Endothelial cell (in vitro differentiated cells): ENCODE measurements at regions not wholly inside any gene's neighbourhood (a gene's known extent, or its start where the extent isn't known, plus 50 kb on each side); places are given as distances from the start of the nearest gene placed in this dataset.

Experiments used
- DNase-seq: peaks from one replicate; pipeline ENCODE4 v3.0.0; 2021; ENCODE audit warnings: low spot score
- H3K27ac Mint-ChIP-seq: one replicate; pipeline ENCODE4 v1.8.0; 2021; ENCODE audit warnings: mixed read lengths, inconsistent platforms; ENCODE audit not compliant: unreplicated experiment
- H3K27me3 Mint-ChIP-seq: one replicate; pipeline ENCODE4 v1.8.0; 2021; ENCODE audit warnings: mild to moderate bottlenecking, moderate library complexity, mixed read lengths, inconsistent platforms; ENCODE audit not compliant: unreplicated experiment
- H3K36me3 Mint-ChIP-seq: one replicate; pipeline ENCODE4 v1.8.0; 2021; ENCODE audit warnings: mild to moderate bottlenecking, low read depth, mixed read lengths, inconsistent platforms; ENCODE audit not compliant: unreplicated experiment
- H3K4me1 Mint-ChIP-seq: one replicate; pipeline ENCODE4 v1.8.0; 2021; ENCODE audit warnings: mild to moderate bottlenecking, mixed read lengths, inconsistent platforms; ENCODE audit not compliant: unreplicated experiment
- H3K4me3 Mint-ChIP-seq: one replicate; pipeline ENCODE4 v1.8.0; 2021; ENCODE audit warnings: mild to moderate bottlenecking, mixed read lengths, inconsistent platforms; ENCODE audit not compliant: unreplicated experiment
- H3K9me3 Mint-ChIP-seq: one replicate; pipeline ENCODE4 v1.8.0; 2021; ENCODE audit warnings: mixed read lengths, inconsistent platforms; ENCODE audit not compliant: unreplicated experiment
- CTCF ChIP-seq: fragments of 200-600 bp; sonication (generic); IDR thresholded peaks from one replicate; pipeline ENCODE4 v1.5.0; 2021; ENCODE audit warnings: antibody characterized with exemption; ENCODE audit not compliant: unreplicated experiment

- TF ChIP-seq CTCF: no peak
- no peak for DNase-seq
- peaks cover 9% of the 10 kb centered on the region for H3K4me1 Mint-ChIP-seq
- H3K36me3 Mint-ChIP-seq: no peaks in the 10 kb centered on the region
- H3K4me3 Mint-ChIP-seq: no peak overlapping the region
- H3K9me3 Mint-ChIP-seq: no peaks in the 10 kb centered on the region
- no peak overlapping the region for H3K27ac Mint-ChIP-seq
- no peaks in the 10 kb centered on the region for H3K27me3 Mint-ChIP-seq
These were observed 114.6 kb upstream of the MEOX2 start for GRCh38 chr7:15801041-15801440.

- H3K27ac Mint-ChIP-seq: no peak overlapping the region
- TF ChIP-seq CTCF: no peak
These were observed 111.6 kb upstream of the MEOX2 start for GRCh38 chr7:15798081-15798480.

GRCh38 chr7:15795393-15795792 is 108.9 kb upstream of the MEOX2 start:
- Mint-ChIP-seq H3K27ac (no peak overlapping the region), H3K36me3 (no peaks in the 10 kb centered on the region), H3K9me3 (no peaks in the 10 kb centered on the region), H3K27me3 (no peaks in the 10 kb centered on the region), H3K4me1 (no peaks in the 10 kb centered on the region), H3K4me3 (no peak overlapping the region)
- no peak for TF ChIP-seq CTCF
- no peak for DNase-seq

More at GRCh38 chr7:15798081-15798480, 111.6 kb upstream of the MEOX2 start:
- Mint-ChIP-seq H3K9me3 (no peaks in the 10 kb centered on the region), H3K4me3 (no peak overlapping the region), H3K27me3 (no peaks in the 10 kb centered on the region), H3K4me1 (peaks cover 9% of the 10 kb centered on the region), H3K36me3 (no peaks in the 10 kb centered on the region)
- DNase-seq: no peak

- Mint-ChIP-seq H3K27ac (no peak overlapping the region), H3K27me3 (no peaks in the 10 kb centered on the region), H3K9me3 (no peaks in the 10 kb centered on the region), H3K36me3 (no peaks in the 10 kb centered on the region), H3K4me3 (no peak overlapping the region), H3K4me1 (no peaks in the 10 kb centered on the region)
- DNase-seq: no peak
- no peak for TF ChIP-seq CTCF
These were observed 108.3 kb upstream of the MEOX2 start for GRCh38 chr7:15794801-15795200.

GRCh38 chr7:15784694-15785030 is 98.2 kb upstream of the MEOX2 start:
- H3K4me1 Mint-ChIP-seq: peaks cover 7% of the 10 kb centered on the region
- no peak for DNase-seq
- TF ChIP-seq CTCF: no peak
- no peak overlapping the region for H3K4me3 Mint-ChIP-seq
- no peaks in the 10 kb centered on the region for H3K27me3 Mint-ChIP-seq
- no peak overlapping the region for H3K27ac Mint-ChIP-seq
- no peaks in the 10 kb centered on the region for H3K9me3 Mint-ChIP-seq
- no peaks in the 10 kb centered on the region for H3K36me3 Mint-ChIP-seq
